GM23248 (cell line): ENCODE measurements at regions not wholly inside any gene's neighbourhood (a gene's known extent, or its start where the extent isn't known, plus 50 kb on each side); places are given as distances from the start of the nearest gene placed in this dataset.

ENCODE experiments used
- EZH2 ChIP-seq: fragments of 200-600 bp; sonication (generic); IDR thresholded peaks from 2 replicates; pipeline ENCODE4 v1.6.1; 2018; ENCODE audit warnings: antibody characterized with exemption, mild to moderate bottlenecking; ENCODE audit not compliant: insufficient read depth, poor library complexity, severe bottlenecking
- EZH2phosphoT487 ChIP-seq: fragments of 200-600 bp; sonication (generic); IDR thresholded peaks from 2 replicates; pipeline ENCODE4 v1.6.1; 2018; ENCODE audit warnings: antibody characterized with exemption, moderate library complexity, mild to moderate bottlenecking, low read depth; ENCODE audit not compliant: insufficient read depth

GRCh38 chr5:82879089-82879488, 198.1 kb downstream of the TMEM167A start:
- TF ChIP-seq EZH2phosphoT487 (no peak), EZH2 (no peak)
